Medulla oblongata (tissue), 1 donor: ENCODE measurements at regions not wholly inside any gene's neighbourhood (a gene's known extent, or its start where the extent isn't known, plus 50 kb on each side); places are given as distances from the start of the nearest gene placed in this dataset.
A peak's percentile ranks its signal among the peaks of the same experiment; 100 is the strongest.

Experiments used
- DNase-seq: peaks from one replicate; pipeline ENCODE4 v3.0.0-alpha.2; 2015; ENCODE audit errors: extremely low spot score

- no peak for DNase-seq
These were observed 312.7 kb downstream of the ETAA1 start for GRCh38 chr2:67709835-67710234.

- DNase-seq = no peak
These were observed 315.4 kb downstream of the ETAA1 start for GRCh38 chr2:67712484-67712883.

- DNase-seq = no peak
These were observed 316.2 kb downstream of the ETAA1 start for GRCh38 chr2:67713376-67713775.

- no peak for DNase-seq
These were observed 319.8 kb downstream of the ETAA1 start for GRCh38 chr2:67716895-67717396.

- DNase-seq = no peak
These were observed 320.6 kb downstream of the ETAA1 start for GRCh38 chr2:67717692-67718091.

- DNase-seq = no peak
These were observed 322.2 kb downstream of the ETAA1 start for GRCh38 chr2:67719351-67719750.

GRCh38 chr2:67721516-67721915, 324.4 kb downstream of the ETAA1 start:
- no peak for DNase-seq

GRCh38 chr2:67724261-67724660, 327.1 kb downstream of the ETAA1 start:
- DNase-seq = no peak

GRCh38 chr2:67725731-67726130, 328.6 kb downstream of the ETAA1 start:
- DNase-seq = no peak

GRCh38 chr2:67726416-67726815, 329.3 kb downstream of the ETAA1 start:
- no peak for DNase-seq

GRCh38 chr2:67727131-67727530, 330.0 kb downstream of the ETAA1 start:
- no peak for DNase-seq

- no peak for DNase-seq
These were observed 330.5 kb downstream of the ETAA1 start for GRCh38 chr2:67727623-67728022.

- DNase-seq = no peak
These were observed 332.3 kb downstream of the ETAA1 start for GRCh38 chr2:67729474-67729873.

GRCh38 chr2:67733517-67733916, 329.3 kb downstream of the C1D start:
- peak; percentile 6 for DNase-seq

GRCh38 chr2:67752199-67752598, 310.6 kb downstream of the C1D start:
- no peak for DNase-seq

- DNase-seq = no peak
These were observed 309.8 kb downstream of the C1D start for GRCh38 chr2:67752969-67753368.

- DNase-seq = no peak
These were observed 307.5 kb downstream of the C1D start for GRCh38 chr2:67755156-67755882.

- DNase-seq = no peak
These were observed 301.8 kb downstream of the C1D start for GRCh38 chr2:67760995-67761394.

- DNase-seq = no peak
These were observed 291.4 kb downstream of the C1D start for GRCh38 chr2:67771380-67771779.

GRCh38 chr2:67772216-67773170, 290.3 kb downstream of the C1D start:
- no peak for DNase-seq

GRCh38 chr2:67773851-67774250, 289.0 kb downstream of the C1D start:
- DNase-seq = no peak

GRCh38 chr2:67776276-67776675, 286.5 kb downstream of the C1D start:
- no peak for DNase-seq

GRCh38 chr2:67777010-67777409, 285.8 kb downstream of the C1D start:
- DNase-seq = no peak
